GM19351 (cell line): ENCODE measurements at regions not wholly inside any gene's neighbourhood (a gene's known extent, or its start where the extent isn't known, plus 50 kb on each side); places are given as distances from the start of the nearest gene placed in this dataset.

Experiments used
- ATAC-seq: cut with Tn5 transposase; IDR thresholded peaks from one replicate; pipeline ENCODE4 v1.9.1; 2021; ENCODE audit warnings: mild to moderate bottlenecking, moderate library complexity; ENCODE audit not compliant: unreplicated experiment

DNA sequence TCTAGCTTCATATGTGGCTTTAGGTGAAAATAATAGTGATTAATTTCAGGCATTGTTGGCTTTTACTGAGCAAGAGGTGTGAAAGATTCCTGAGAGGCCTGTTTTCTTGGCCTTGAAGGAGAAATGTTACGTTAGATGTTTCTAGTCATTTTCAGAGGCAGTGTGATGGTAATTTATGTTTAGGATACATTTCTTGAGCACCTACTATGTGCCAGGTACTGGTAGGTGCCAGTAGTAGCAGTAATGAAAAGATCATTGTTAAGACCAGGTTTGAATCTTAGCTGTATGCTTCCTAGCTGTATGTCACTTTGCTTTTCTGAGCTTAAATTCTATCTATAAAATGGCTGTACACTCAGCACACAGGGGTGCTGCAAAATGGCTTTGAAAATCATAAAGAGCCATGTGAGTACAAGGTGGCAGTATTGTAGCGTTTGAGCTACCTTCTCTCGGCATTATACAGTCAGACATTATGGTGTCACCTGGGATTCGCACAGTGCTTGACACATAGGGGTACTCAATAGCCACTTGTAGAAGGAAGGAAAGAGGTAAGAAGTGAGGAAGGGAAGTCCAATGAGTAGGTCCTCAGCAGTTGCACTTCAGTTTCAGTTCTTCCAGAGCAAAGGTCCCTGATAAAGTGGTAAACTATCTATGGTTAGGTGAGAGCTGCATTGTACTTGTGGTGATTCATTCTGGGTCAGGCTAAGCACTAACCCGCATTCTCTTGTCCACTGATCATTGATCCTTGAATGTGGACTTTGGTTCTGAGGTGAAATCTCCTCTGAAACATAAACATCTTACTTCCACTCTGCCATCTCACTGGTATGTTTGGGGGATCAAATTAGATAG lies 166.5 kb upstream of the NR3C1 start:
- ATAC-seq, result no peak

- no peak for ATAC-seq
Observed at GRCh38 chr5:143569213-143569701, 165.8 kb upstream of the NR3C1 start.

DNA sequence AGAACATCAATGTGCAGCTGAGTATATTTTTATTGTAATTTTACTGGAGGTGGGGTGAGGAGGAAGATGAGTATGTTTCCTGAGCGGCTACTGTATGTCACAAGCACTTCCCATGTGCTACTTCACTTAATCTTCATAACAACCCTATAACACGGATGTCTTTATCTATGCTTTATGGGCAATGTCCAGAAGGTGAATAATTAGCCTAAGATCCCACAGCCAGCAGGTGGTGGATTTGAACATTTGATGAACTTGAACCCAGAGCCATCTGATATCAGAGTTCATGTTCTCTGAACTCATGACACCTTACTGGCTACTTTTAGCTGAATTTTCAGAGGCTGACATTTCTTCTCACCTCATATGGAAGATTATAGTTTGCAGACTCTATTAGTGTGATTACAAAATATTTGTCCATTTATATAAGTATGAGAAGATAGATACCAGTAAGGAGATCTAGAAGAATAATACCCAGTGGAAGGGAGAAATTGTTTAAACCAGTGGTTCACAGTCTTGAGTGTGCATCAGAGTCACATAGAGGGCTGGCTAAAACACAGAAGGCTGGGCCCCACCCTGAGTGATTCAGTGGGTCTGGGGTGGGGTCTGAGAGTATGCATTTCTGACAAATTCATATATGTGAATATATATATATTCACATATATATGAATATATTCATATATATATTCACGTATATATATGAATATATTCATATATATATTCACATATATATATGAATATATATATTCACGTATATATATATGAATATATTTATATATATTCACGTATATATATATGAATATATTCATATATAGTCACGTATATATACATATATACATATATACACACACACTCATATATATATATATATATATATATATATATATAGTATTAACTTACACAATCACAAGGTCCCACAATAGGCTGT lies 164.4 kb upstream of the NR3C1 start:
- ATAC-seq, result no peak

DNA sequence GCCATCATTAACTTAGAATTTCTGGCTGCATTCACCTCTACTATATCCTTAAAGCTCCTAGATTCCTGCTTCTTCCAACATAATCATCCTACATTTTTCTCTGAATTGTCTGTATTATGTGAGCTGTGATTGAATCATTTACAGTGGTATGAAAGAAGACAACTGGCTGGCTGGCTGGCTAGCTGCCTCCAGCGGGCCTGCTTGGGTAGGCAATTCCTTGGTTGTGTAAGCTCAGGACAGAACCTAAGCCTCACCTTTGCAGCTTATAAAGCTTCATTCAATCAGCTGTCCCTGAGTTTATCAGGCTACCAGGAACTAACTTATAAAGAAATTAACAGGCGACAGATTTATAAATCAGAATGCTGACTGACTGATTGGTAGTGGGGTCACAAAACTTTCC lies 162.7 kb upstream of the NR3C1 start:
- no peak for ATAC-seq

- ATAC-seq, result peak; percentile 99
Observed at GRCh38 chr5:143564417-143564816, 160.9 kb upstream of the NR3C1 start.

- ATAC-seq, result no peak
Observed at GRCh38 chr5:143562935-143563334, 159.4 kb upstream of the NR3C1 start.

GRCh38 chr5:143561219-143561618 lies 157.7 kb upstream of the NR3C1 start:
- no peak for ATAC-seq

- ATAC-seq, result no peak
Observed at GRCh38 chr5:143560378-143560777, 156.9 kb upstream of the NR3C1 start.

DNA sequence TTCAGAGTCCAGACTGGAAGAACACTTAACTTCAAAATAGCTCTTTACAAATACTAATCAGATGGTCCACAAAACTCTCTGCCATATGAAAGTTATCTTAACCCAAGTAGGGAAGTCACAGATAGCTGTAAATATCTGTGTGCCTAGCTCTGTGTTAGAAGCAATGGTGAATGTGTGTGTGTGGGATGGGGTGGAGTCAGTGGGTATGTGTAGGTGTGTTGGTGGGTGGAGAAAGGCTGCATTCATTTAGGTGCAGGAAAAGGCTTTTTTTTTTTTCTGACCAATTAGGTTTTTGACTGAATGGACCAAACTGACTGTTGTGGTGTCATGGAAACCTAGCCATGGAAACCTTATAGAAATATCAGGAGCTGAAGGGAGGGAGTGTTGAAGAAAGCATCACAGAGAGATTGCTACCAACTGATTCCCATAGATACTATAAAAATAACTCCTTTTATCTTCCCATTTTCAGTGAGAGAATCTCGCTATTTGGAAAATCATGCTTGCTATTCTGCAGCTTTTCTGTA lies 156.2 kb upstream of the NR3C1 start:
- no peak for ATAC-seq

DNA sequence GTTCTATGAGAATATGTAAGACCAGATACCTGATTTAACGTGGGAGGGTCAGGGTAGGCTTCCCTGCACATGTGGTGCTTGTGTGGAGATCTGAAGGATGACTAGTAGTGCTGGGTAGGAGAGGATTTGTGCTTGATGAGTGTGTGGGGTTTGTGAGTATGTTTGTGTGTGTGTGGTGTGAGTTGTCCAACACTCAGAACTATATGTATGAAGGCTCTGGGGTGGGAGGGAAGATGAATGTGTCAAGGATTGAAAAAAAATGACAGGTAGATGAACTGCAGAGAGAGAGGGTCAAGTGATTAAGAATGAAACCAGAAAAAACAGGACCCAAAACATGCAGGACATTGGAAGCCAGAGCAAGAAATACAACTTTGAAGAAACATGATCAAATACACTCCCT lies 154.6 kb upstream of the NR3C1 start:
- ATAC-seq, result no peak

- no peak for ATAC-seq
Observed at GRCh38 chr5:143557061-143557818, 153.8 kb upstream of the NR3C1 start.

DNA sequence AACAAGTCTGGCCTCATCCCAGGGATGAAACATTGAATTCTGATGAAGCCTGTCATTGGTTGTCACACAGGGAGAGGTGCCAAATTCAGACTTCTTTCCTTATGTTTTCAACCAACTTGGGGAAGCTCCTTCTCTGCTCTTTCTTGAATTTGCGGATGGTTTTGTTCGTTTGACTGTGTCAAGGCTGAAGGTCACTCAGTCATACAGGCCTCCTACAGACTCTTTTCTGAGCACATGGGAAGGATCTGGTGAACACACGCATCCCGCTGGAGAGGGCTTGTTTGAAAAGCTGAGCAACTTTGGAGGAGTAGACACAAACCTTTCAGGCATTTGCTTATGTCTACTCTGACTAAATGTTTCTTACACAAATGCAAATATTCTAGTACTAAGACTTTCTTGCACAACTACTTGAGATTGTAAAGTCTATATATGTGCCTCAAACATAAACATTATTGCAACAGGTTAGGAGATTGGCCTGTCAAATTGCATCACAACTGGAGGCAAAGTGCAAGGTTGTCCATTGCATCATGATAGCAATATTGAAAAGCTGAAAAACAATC lies 151.5 kb upstream of the NR3C1 start:
- no peak for ATAC-seq

DNA sequence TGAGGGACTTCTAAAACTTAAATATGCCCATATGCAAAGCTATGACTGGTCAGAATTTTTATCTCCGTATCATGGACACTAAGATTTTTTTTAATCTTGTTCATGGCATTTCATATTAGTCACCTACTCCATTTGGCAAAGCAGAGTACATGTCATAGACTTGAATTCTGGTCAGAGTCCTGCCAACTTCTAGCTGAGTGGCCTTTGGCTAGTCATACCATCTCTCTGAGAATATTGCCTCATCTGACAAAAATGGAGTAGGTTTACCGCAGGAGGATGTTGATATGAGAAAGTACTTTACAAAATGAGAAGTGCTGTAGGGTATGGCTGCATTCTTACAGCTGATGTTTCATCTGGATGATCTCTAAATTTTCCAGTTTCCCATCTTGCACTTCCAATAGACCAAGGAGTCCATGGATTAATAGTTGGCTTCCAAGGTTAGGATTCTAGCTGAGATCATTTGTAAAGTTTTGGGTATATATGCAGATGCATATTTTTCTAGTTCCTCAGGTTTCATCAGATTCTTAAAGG lies 150.8 kb upstream of the NR3C1 start:
- ATAC-seq, result peak; percentile 89

DNA sequence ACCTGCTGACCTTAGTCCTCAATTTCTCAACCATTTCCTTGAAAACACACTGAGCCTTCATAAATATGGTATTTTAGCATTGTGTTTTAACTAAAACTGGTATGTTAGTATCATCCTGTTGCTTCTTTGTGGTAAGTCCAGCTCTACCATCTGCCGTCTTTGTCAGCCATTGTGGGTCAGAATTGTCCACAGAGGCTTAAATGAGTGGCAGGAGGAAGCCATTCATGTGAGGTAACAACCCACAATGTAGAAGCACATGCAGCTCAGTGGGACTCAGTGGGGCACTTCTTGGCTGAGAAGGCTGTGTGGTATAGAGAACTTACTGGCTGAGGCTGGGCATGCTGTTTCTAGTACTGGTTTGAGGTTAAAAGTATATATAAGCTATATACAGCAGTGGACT lies 149.2 kb upstream of the NR3C1 start:
- no peak for ATAC-seq

GRCh38 chr5:143551820-143552251 lies 148.3 kb upstream of the NR3C1 start:
- no peak for ATAC-seq

DNA sequence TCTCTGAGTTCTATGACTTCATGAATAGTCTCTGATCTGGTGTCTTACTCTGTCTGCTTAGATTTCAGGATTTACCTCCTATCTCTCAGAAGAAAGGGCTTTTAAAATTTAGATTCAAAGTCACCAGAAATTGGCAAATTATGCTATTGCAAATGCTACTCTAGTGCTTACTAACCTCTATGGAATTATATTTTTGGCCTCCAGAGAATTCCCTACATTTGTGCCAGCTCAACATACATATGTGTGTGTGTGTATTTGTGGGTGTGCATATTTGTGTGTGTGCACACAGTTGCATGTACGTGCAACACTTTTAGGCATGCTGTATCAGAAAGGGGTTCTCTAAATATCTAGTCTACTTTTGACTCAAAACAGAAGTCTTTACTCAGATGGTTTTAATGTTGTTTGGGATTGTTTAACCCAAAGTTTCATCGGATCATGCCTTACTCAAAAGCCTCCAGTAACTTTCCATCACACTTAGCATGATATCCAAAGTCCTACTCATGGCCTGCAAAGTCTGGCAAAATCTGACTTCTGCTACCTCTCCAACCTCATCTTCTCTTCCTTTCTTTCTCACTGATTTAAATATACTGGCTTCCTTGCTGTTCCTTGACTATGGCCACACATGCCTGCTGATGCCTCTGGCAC lies 147.6 kb upstream of the NR3C1 start:
- no peak for ATAC-seq

DNA sequence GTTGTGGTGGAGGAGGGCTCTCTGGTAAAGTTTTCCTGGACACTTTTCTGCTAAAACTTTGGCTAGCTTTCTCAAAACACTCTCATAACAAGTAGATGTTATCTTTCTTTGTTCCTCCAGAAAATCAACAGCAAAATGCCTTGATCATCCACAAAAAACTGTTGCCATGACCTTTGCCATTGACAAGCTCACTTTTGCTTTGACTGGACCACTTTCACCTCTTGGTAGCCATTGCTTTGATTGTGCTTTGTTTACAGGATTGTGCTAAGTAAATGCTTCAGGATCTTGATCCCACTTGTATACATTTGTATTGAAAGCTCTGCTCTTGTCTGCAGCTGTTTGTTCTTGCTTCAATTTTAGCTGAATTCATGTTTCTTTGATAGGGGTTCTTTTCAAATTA lies 143.9 kb upstream of the NR3C1 start:
- no peak for ATAC-seq

DNA sequence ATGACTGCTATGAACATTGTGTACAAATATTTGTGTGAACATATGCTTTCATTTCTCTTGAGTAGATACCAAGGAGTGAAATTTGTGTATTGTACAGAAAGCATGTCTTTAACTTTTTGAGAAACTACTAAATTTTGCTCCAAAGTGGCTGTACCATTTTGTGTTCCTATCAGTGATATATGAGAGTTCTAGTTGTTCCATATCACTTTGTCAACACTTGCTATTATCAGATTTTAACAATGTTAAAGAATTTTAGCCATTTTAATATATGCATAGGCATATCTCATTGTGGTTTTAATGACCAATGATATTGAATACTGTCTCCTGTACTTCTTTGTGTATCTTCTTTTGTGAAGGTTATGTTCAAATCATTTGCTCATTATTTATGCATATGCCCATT lies 142.9 kb upstream of the NR3C1 start:
- ATAC-seq, result no peak

DNA sequence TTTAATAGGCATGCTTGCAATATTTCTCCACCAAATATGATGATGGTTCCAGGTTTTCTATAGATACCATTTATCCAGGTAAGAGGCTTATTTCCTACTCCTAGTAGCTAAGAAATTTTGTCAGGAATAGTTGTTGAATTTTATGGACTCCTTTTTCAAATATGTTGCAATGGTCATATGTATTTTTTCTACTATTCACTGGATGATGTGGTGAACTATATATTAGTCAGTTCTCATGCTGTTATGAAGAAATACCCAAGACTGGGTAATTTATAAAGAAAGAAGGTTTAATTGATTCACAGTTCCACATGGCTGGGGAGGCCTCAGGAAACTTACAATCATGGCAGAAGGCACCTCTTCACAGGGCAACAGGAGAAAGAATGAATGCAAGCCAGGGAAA lies 141.1 kb upstream of the NR3C1 start:
- ATAC-seq, result no peak
